ENCODE measurements at regions not wholly inside any gene's neighbourhood (a gene's known extent, or its start where the extent isn't known, plus 50 kb on each side); places are given as distances from the start of the nearest gene placed in this dataset.
"Not testable (repeated sequence)": the region's sequence is repeated elsewhere in the genome, so short reads cannot be mapped to it uniquely, and the experiment has no call there.

DNA sequence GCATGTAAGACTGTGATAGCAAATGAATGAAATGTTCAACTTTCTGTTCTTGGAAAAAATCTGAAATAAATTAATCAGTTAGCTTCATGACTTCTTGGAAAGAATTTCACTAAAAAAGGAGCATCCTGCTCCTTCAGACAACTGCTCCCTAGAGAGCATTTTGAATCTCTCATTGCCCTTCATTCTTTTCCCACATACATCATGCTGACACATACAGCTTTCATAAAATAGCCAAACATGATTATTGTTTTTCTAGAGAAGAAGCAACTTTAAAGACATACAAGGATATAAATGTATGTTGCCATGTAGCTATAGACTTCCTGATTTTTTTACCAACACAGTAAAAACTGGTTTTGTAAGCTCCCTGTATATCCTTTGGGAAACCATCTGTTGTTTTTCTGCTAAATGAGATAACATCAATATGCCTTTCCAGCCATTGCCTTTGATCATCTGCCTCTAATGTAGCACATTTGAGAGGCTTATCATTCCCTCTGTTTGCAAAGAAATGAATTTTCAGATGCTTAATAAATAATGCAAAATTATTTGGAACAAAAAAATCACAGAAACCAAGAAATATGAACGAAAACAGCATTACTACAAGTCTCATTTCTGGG is 248.2 kb upstream of the GPR149 start:
- DNase-seq (ENCODE audit: low read depth, low spot score), result no peak

DNA sequence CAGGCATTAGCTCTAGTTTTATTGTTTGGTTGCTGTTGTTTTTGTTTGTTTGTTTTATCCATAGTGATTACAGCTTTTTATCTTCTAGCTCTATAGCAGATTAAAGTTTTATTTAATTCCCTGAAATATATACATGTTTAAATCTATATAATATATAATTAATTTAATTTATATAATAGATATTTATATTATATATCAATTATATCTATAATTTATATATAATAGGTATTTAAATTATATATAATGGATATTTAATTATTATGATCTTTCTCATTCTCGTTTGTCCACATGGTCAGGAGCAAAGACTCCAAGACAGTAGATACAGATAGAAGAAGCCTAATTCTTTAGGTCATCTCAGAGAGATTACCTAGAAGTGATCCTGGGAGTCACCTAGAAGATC is 238.8 kb upstream of the GPR149 start:
- DNase-seq (ENCODE audit: low read depth, low spot score), result no peak

DNA sequence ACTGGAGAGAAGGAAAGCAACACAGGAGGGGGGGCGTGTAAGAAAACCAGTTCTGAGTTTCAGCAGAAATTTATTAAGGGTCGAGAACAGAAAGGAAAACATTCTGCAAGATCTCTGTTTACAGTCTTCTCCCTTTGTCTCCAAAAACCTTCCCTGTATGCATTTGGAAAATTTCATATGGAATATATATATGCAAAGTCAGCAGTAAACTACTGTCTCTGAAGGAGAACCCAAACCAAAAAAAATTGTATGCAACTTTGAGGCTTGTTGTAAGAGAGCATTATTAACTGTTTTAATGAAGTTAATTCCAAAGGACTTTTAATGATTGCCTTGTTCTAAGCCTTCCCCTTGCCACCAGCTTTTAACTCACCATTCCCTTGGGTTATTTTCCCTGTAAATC is 238.2 kb upstream of the GPR149 start:
- DNase-seq (ENCODE audit: low read depth, low spot score), result no peak

DNA sequence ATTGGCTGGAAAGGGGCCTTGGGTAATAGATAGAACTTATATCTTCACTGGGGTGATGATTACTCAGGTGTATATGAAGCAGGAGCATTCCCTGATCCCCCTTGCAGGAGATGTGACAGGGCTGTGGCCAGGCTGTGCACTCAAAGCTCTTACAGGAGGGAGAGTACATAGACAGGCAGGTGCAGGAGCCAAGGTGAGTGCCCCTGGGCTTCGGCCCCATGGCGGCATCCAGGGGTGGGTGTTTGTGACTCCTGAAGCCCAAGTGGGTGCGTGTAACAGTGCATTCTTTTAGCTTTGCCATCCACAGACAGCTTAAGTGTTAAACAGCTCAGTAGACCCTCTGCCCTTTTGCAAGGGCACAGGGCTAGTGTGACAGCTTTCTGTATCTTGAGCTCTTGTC is 236.6 kb upstream of the GPR149 start:
- no peak for DNase-seq (ENCODE audit: low read depth, low spot score)

DNA sequence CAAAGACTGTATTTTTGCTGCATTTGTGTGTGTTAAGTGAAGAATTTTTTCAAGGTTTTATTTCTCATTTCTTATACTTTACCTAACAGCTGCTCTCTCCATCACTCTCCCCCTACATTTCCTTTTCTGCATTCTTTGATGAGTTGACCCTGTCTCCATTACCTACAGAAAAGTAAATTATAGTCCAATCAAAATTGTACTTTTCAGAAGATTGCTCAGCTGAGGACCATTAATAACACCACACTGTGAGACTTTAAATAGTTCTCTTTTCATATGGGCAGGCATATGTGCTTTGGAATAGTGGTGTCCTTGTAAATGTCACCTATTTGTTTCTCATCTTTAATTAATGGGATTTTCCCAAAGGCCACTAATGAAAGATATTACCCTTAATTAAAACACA is 234.7 kb upstream of the GPR149 start:
- no peak for DNase-seq (ENCODE audit: low read depth, low spot score)

DNA sequence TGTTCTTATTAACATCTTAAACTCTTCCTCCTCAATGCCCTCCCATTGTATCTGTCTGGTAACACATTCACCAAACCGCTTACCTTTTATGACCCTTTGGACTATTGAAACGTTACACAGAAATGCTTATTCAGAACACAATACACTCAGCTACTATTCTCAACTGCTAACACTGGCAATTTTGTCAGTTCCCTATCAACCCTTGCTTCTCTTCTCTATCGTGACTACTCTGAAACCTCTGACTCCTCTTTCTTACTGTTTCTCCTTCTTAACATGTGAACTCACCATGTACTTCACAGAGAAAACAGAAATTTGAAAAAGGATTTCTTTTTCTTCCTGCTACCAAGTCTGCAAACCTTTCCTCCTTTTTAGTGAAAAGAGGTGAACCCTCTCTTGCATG is 232.9 kb upstream of the GPR149 start:
- no peak for DNase-seq (ENCODE audit: low read depth, low spot score)

DNA sequence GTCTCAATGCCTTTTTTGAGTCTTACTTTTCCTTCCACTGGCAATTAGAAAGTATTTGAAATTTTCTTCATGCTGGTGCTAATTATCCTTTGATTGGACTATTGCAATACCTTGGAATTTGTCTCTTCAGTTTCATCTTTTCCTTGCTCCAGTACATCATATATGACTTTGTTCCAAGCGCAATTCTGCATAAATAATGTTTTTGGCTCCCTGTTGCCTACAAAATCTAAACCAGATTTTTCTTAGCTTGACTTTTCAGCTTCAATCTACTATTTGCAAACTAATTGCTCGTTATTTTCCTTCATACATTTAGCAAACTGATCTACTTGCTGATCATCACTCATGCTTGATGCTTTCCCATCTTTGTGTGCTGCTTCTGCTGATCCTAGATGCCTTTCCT is 230.8 kb upstream of the GPR149 start:
- no peak for DNase-seq (ENCODE audit: low read depth, low spot score)

DNA sequence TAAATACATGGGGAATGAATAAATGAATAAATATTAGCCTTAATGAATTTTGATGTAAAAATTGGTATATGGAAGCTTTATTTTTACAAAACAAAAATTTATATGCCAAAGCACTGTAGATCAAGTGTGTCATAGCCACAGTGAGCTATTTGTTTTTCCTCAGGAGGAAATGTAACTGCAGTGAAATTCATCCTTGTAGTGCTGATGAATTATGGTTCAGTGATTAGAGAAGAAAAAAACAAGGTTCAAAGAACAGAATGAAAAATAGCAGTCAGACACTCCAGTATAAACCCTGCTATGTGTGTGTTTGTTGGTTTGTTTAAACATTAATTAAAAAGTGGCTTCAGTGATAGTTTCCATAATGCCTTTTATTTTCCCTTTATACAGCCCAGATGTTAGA is 228.0 kb upstream of the GPR149 start:
- DNase-seq (ENCODE audit: low read depth, low spot score), result no peak

DNA sequence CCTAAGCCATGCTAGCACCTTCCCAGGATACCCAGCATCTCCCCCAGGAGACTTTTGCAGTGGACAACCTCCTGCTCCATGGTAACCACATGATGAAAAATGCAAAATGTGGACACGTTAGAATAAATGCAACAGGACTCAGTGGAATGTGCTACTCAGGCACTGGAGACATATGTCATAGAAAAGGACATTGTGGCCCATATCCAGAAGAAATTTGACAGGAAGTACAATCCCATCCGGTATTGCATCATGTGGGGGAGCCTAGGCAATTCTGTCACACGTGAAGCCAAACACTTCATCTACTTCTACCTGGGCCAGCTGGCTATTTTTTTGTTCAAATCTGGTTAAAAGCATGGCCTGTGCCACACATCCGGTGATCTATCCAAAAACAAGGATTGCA is 227.2 kb upstream of the GPR149 start:
- DNase-seq (ENCODE audit: low read depth, low spot score), result no peak

DNA sequence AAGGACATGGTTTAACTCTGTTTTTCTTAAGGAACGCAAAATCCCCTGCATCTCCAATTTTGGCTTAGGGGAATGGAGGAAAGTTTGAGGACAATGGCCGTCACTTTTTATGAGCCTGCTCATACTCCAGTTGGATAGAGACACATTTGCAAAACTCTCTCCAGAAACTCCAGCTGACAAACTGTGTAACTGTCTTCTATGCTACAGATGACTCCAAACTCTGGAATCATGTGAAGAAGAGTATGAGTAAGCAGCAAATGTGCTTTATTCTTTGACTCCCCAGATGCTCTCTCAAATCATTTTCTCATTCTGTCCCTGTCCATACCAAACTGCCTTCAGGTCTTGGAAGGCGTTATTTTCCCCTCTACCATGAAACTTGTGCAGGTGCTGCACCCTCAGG is 226.5 kb upstream of the GPR149 start:
- DNase-seq (ENCODE audit: low read depth, low spot score), result no peak

DNA sequence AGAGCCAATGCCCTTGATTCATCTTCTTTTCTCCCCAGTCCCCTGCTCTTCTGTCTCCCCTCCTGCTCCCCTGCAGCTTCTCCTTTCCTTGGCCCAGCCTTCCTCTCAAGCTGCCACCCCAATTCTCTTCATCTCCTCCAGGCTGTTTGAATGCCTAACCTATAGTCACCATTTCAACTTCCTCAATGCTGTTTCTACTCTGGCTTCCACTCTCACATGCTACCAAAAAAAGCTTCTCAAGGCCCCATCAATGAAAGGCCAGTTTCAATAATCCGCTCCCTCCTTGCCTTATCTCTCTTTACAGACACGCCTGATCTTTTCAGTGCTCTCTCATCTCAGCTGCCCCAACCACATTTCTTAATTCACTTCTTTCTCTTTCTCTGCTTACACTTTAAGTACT is 212.2 kb upstream of the GPR149 start:
- DNase-seq (ENCODE audit: low read depth, low spot score), result no peak

DNA sequence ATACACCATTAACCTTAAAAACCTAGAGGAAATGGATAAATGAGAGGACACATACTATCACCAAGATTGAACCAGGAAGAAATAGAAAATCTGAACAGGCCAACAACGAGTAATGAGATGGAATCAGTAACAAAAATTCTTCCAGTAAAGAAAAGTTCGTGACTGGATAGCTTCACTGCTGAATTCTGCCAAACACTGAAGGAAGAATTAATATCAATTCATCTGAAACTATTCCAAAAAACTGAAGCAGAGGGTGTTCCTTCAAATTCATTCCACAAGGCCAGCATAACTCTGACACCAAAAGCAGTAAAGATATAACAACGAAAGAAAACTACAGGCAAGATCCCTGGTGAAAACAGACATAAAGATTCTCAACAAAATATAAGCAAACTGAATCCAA is 195.8 kb upstream of the GPR149 start:
- DNase-seq (ENCODE audit: low read depth, low spot score), result no peak

DNA sequence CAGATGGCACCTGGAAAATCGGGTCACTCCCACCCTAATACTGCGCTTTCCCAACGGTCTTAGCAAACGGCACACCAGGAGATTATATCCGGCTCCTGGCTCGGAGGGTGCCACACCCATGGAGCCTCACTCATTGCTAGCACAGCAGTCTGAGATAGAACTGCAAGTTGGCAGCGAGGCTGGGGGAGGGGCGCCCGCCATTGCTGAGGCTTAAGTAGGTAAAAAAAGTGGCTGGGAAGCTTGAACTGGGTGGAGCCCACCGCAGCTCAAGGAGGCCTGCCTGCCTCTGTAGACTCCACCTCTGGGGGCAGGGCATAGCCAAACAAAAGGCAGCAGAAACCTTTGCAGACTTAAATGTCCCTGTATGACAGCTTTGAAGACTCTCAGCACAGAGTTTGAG is 189.6 kb upstream of the GPR149 start:
- DNase-seq (ENCODE audit: low read depth, low spot score), result not testable (repeated sequence)

DNA sequence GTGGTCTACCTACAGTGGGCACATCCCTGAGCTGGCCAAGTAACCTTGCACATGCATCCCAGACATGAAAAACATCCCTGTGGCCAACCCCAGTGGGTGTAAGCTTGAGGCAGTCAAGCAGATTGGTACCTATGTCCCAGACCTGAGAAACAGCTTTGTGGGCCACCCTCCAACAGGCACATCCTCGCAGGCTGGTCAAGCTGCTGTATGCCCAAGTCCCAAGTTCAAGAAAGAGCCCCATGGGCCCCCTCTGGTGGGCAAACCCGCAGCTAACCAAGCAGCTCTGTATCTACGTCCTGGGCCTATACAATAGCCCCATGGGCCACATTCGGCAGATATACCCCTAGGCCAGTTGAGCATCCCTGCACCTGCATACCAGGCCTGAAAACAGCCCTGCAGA is 186.3 kb upstream of the GPR149 start:
- DNase-seq (ENCODE audit: low read depth, low spot score), result peak; percentile 6

DNA sequence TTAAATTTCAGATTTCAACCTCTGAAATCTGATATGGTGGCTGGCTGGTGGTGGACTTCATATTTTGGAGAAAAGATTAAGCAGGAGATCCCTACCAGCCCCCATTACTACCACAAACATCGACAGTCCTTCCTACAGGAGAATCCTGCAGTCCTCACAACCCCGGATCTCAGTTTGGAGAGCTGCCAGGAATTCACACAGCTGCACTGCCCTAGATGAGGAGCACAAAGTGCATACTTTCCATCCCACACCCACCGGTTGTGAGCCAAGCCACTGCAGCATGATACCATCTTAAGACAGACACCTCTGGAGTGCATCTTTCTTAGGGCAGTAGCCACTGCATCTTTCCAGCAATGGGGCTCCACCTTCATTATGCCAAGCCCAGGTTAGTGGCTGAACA is 185.5 kb upstream of the GPR149 start:
- DNase-seq (ENCODE audit: low read depth, low spot score), result no peak

DNA sequence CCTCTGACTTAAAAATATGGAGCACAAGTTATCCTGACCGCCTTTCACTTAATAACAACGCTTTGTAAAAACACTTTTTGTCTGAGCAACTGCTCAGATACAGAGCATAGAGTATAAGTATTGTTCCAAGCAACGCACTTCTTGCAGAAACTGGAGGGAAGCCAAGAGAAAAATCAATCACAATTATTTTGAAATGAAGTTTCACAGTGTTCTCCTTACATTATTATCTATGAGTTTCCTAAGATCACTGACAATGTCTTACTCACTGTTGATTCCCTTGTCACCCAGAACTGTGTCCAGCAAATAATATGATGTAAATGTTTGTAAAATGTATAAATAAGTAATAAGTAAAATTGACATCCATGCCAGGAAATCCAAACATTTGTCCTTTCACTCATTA is 184.6 kb upstream of the GPR149 start:
- no peak for DNase-seq (ENCODE audit: low read depth, low spot score)

DNA sequence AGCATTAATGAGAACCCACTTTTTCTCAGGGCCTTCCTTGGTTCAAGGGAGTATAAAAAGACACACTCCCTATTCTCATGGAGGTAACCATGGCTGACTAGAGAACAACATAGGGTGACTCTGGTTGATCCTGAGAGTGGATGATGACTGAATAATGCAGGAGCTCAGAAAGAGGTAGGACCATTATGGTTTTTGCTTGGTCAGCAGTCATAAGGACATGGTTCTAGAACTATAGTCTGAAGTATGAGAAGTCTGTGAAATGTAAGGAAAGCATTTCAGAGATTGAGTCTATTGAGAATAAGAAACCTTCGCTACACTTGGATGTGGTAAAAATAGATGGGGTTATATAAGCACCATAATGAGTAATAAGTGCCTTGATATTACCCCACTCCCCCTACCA is 184.1 kb upstream of the GPR149 start:
- no peak for DNase-seq (ENCODE audit: low read depth, low spot score)

DNA sequence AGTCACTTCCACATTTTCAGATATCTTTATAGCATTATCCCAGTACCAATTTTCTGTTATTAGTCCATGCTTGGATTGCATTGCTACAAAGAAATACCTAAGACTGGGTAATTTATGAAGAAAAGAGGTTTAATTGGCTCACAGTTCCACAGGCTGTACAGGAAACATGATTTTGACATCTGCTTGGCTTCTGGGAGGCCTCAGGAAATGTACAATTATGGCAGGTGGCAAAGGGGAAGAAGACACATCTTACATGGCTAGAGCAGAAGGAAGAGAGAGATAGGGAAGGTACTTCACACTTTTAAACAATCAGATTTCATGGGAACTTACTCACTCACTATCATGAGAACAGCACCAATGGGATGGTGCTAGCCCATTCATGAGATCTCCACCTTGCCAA is 172.3 kb upstream of the GPR149 start:
- DNase-seq (ENCODE audit: low read depth, low spot score), result no peak

DNA sequence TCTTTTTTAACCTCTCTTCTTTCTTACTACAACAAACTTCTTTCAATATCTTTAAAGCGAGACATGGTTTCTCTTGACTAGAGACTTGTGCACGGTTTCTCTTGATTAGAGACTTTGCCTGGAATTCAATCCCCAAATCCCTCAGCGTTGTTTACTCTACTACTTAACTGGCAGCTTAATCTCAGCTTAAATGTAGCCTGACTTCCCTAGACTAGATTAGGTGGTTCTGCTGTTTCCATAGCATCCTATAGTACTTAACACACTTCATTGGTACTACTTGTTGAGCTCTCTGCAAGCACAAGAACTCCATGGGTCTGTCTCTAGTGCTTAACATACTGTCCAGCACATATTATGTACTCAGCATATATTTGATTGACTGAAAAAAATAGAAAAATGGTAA is 168.2 kb upstream of the GPR149 start:
- DNase-seq (ENCODE audit: low read depth, low spot score), result no peak

DNA sequence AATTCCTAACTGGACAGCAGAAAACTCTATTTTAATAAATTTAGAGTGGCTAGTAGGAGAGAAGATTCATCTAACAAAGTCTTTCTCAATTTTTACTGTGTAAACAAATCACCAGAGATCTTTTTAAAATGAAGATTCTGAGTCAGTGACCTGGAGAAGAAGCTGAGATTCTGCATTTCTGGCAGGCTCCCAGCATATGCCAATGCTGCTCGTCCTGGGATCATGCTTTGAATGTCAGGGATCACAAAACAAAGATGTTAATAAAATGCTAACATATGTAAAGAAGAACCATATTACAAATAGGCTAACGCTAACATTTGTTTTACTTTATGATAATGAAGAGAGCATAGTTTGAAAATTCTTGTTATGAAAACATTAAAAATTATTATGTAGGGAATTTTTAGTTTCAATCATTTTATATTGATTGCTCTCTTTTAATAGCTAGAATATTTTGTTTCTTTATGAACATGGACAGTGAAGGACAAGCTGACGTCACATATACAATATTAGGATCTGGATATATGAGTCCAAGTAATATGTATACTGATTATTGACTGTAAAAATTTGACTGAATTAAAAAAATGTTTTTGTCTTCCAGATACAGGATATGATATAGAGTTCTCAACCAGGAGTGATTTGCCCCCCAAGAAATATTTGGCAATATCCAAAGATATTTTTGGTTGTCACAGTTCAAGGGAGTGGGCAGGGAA is 160.8 kb upstream of the GPR149 start:
- no peak for DNase-seq (ENCODE audit: low read depth, low spot score)

DNA sequence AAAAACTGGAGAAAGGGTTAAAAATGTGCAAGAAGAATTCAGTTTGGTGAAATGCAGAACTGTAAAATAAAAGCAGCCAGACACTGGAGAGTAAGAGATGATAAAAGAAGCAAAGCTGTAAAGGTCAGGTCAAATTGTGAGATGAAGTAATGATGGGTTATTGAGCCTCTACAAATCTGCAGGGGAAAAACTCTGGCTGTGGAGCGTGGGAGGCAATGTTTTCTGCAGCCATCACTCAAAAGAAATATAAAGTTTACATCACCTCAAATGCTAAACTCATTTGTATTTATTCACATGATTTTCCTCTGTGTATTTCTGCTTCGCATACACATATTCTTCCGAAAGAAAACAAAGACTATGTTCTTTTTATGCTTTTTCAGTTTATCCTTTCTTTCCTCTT is 158.8 kb upstream of the GPR149 start:
- no peak for DNase-seq (ENCODE audit: low read depth, low spot score)

DNA sequence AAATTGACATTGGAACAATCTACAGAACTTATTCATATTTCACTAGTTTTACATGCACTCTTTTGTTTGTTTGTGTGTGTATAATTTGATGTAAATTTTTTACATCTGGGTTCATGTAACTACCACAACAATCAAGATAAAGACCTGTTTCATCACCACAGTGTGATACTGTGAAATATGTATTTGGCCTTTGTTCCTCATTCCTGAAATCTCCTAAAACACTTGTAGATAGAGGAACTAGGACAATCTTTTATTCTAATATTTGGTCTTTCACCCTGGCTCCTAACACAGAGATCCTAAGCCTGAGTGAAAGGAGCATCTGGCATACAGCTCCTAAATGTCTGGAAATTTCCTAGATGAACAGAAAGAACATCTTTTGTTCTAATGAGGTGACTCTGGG is 155.0 kb upstream of the GPR149 start:
- DNase-seq (ENCODE audit: low read depth, low spot score), result no peak

DNA sequence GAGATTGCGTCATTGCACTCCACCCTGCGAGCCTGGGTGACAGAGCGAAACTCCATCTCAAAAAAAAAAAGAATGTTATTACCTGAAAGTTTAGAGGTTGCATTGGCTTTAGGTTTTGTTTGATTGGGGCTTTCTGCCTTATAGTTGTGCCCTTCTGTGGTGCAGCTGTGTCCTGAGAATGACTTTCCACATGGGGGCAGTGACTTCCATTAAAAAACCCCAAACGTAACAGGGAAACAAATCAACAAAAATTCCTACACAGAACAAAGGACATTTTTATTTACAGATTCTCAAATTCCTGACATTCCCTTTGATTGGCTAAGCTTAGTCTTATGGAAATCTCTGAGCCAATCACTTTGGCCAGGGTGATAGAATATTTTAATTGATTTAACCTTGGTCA is 154.1 kb upstream of the GPR149 start:
- peak; percentile 4 for DNase-seq (ENCODE audit: low read depth, low spot score)

DNA sequence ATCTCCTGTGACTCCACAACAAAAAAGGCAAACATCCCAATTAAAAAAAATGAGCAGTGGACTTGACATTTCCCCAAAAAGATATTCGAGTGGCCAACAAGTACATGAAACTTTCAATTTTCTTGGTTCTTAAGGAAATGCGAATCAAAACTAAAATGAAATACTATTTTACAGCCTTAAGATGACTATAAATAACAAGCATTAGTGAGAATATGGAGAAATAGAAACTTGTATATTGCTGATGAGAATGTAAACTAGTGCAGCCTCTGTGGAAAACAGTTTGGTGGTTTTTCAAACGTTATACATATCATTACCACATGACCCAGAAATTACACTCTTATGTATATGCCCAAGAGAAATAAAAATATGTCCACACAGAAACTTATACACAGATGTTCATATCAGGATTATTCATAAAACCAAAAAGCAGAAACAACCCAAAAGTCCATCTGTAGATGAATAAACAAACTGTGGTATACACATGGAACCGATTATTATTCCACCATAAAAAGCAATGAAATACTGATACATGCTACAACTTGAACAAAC is 153.2 kb upstream of the GPR149 start:
- no peak for DNase-seq (ENCODE audit: low read depth, low spot score)
